ENCODE measurements at regions not wholly inside any gene's neighbourhood (a gene's known extent, or its start where the extent isn't known, plus 50 kb on each side); places are given as distances from the start of the nearest gene placed in this dataset.
"Not testable (repeated sequence)": the region's sequence is repeated elsewhere in the genome, so short reads cannot be mapped to it uniquely, and the experiment has no call there.

DNA sequence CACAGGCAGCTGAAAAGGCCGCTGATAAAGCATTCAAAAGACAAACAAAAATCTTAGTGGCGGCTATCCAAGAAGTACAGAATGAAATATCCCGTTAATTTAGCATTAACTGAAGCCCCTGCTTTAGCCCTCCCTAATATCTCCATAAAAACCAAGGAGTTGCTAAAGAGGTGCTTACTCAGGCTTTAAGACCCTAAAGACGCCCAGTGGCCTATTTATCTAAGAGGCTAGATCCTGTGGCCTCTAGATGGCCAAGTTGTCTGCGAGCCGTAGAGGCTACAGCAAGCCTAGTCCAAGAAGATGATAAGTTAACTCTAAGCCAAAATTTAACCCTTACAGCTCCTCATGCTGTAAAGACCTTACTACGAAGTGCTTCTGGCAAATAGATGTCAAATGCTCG, 133.4 kb upstream of the ROPN1B start:
- TF ChIP-seq, protein P1, sequence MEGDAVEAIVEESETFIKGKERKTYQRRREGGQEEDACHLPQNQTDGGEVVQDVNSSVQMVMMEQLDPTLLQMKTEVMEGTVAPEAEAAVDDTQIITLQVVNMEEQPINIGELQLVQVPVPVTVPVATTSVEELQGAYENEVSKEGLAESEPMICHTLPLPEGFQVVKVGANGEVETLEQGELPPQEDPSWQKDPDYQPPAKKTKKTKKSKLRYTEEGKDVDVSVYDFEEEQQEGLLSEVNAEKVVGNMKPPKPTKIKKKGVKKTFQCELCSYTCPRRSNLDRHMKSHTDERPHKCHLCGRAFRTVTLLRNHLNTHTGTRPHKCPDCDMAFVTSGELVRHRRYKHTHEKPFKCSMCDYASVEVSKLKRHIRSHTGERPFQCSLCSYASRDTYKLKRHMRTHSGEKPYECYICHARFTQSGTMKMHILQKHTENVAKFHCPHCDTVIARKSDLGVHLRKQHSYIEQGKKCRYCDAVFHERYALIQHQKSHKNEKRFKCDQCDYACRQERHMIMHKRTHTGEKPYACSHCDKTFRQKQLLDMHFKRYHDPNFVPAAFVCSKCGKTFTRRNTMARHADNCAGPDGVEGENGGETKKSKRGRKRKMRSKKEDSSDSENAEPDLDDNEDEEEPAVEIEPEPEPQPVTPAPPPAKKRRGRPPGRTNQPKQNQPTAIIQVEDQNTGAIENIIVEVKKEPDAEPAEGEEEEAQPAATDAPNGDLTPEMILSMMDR (IDR thresholded peaks at IDR 0.05): not testable (repeated sequence)
- not testable (repeated sequence) for TF ChIP-seq POLR2A (IDR thresholded peaks at IDR 0.05)

All from testis (tissue), 2 donors.